ENCODE measurements at regions not wholly inside any gene's neighbourhood (a gene's known extent, or its start where the extent isn't known, plus 50 kb on each side); places are given as distances from the start of the nearest gene placed in this dataset.

DNA sequence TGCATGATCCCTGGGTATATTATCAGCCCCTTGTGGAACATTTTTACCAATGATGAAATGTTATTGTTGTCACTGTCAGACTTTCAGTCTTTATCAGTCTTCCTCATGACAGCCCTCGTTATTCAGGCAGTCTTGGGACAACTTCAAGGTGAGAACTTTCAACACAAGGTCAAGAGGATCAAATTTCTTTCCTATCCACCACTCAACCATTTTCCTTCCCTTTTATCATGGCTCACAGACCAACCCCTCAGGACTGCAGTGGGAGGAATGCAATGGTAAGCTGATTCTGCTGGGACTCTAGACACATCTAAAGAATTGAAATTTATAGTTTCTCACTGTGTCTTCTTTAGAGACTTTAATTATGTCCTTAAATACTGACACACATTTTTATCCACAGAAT is 107.0 kb upstream of the LSAMP start:
- no peak for DNase-seq (ENCODE audit: low spot score)
- in situ Hi-C loops (cut with MboI; ENCODE audit: low pct_unique_long_range_greater_than_20kb, low sequenced_read_pairs, unreplicated experiment), result no loop called here
- TF ChIP-seq CTCF (IDR thresholded peaks at IDR 0.05; ENCODE audit: extremely low read depth, insufficient read depth, missing control alignments), result no peak

DNA sequence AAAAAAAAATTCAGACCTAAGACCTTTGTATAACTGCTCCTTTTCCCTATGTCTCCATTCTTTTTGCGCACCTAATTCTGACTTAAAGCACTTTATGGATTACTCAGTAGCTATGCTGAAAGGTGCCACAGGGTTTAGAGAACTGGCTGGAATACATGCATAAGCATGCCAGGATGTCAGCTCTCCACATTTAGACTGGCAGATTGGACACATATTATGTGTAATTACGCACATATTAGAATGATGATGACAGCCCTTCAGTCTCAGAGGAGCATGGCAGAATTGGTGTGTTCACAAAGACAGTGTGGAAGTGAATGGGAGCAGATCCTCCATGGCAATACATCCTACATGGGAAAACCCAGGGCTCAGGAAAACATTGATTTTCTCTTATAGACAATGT is 108.1 kb upstream of the LSAMP start:
- no peak for DNase-seq (ENCODE audit: low spot score)
- no peak for TF ChIP-seq CTCF (IDR thresholded peaks at IDR 0.05; ENCODE audit: extremely low read depth, insufficient read depth, missing control alignments)
- in situ Hi-C loops (cut with MboI; ENCODE audit: low pct_unique_long_range_greater_than_20kb, low sequenced_read_pairs, unreplicated experiment), result no loop called here

- no peak for TF ChIP-seq CTCF (IDR thresholded peaks at IDR 0.05; ENCODE audit: extremely low read depth, insufficient read depth, missing control alignments)
- no peak for DNase-seq (ENCODE audit: low spot score)
- in situ Hi-C loops (cut with MboI; ENCODE audit: low pct_unique_long_range_greater_than_20kb, low sequenced_read_pairs, unreplicated experiment), result no loop called here
Observed at GRCh38 chr3:116561529-116561928, 116.2 kb upstream of the LSAMP start.

DNA sequence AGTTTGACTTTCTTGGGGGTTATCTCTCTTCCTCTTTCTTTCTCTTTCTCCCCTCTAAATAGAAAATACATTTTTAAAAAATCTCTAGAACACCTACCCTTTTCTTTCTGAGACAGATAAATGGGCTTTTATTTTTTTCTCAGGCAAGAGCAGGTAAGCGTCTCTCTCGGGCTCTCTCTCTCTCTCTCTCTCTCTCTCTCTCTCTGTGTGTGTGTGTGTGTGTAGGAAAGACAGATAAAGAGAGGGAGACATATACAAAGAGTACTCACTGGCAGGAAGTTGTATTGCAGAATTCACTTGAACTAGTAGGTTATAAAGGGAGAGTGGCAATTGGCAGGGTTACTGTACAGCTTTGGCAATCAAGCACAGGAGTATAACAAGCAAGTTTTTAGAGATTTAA is 118.1 kb upstream of the LSAMP start:
- in situ Hi-C loops (cut with MboI; ENCODE audit: low pct_unique_long_range_greater_than_20kb, low sequenced_read_pairs, unreplicated experiment), result no loop called here
- no peak for TF ChIP-seq CTCF (IDR thresholded peaks at IDR 0.05; ENCODE audit: extremely low read depth, insufficient read depth, missing control alignments)
- DNase-seq (ENCODE audit: low spot score), result no peak

DNA sequence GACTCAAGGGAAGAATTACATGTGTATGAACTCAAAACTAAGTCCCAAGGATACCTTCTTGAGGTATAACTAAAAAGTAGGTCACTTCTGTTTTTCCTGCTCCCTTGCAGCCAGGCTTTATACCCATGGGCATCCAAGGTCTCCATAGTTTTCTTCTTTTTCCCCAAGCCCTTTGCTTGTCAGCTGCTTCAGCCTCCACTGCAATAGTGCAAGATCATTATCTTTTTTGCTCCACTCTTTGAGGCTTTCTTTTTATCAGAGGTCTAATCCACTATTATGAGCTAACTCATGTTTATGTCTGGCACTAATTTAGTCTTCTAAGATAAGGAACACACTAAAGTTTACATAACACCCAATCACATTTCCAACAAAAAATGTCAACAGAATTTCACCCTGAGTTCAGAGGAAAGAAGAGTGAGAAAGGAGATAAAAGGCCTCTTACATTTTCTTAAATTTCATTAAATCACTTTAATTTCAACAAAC is 121.2 kb upstream of the LSAMP start:
- in situ Hi-C loops (cut with MboI; ENCODE audit: low pct_unique_long_range_greater_than_20kb, low sequenced_read_pairs, unreplicated experiment), result no loop called here
- TF ChIP-seq CTCF (IDR thresholded peaks at IDR 0.05; ENCODE audit: extremely low read depth, insufficient read depth, missing control alignments), result no peak
- DNase-seq (ENCODE audit: low spot score), result no peak

DNA sequence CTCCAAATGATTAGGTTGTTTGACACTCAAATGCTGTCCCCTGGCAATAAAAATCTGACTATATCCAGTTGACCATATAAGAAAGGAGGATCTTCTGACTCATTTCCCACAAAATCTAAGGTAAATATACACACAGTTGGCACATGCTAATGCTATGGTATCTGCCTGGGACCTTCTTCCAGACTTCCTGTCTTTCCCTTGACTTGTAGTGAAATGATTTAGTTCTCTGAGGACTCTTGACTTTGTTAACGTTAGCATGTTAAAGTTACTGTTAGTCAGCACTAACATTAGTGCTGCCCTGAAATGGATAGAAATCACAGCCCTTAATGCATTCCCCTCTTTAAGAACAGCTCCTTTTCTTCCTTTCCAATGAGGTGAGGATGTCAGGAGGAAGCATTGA is 124.3 kb upstream of the LSAMP start:
- no peak for TF ChIP-seq CTCF (IDR thresholded peaks at IDR 0.05; ENCODE audit: extremely low read depth, insufficient read depth, missing control alignments)
- DNase-seq (ENCODE audit: low spot score), result no peak
- in situ Hi-C loops (cut with MboI; ENCODE audit: low pct_unique_long_range_greater_than_20kb, low sequenced_read_pairs, unreplicated experiment), result no loop called here

DNA sequence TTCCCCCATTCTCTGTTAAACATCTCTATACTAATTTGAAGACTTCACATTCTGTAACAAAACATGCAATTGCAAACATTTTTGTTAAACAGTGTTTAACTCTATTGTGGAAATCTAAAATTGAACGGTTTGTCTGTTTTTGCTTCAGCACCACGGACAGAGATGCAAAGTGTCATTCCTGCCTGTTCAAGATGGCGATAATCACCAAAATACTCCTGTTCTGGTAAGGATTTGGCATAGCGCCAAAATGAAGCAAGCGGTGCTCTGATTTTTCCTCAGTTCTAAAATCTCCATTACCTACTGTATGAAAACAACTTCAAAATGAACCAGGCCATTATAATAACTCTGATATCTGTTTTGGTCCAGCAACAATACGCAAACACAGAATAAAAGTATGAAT is 129.7 kb upstream of the TUSC7 start:
- TF ChIP-seq CTCF (IDR thresholded peaks at IDR 0.05; ENCODE audit: extremely low read depth, insufficient read depth, missing control alignments), result no peak
- in situ Hi-C loops (cut with MboI; ENCODE audit: low pct_unique_long_range_greater_than_20kb, low sequenced_read_pairs, unreplicated experiment), result no loop called here
- no peak for DNase-seq (ENCODE audit: low spot score)
